ENCODE measurements at regions not wholly inside any gene's neighbourhood (a gene's known extent, or its start where the extent isn't known, plus 50 kb on each side); places are given as distances from the start of the nearest gene placed in this dataset.

- DNase-seq, result no peak
- TF ChIP-seq GATA1 (IDR thresholded peaks at IDR 0.05; ENCODE audit: low read depth, low read length) (no peak), POLR2A (IDR thresholded peaks at IDR 0.05; ENCODE audit: low read length) (no peak)
Observed at GRCh38 chr10:44294726-44295412, 90.0 kb downstream of the CXCL12 start.

GRCh38 chr10:44293842-44294241, 91.1 kb downstream of the CXCL12 start:
- no peak for DNase-seq
- TF ChIP-seq POLR2A (IDR thresholded peaks at IDR 0.05; ENCODE audit: low read length) (no peak), GATA1 (IDR thresholded peaks at IDR 0.05; ENCODE audit: low read depth, low read length) (no peak)

- no peak for TF ChIP-seq GATA1 (IDR thresholded peaks at IDR 0.05; ENCODE audit: low read depth, low read length)
- TF ChIP-seq POLR2A (IDR thresholded peaks at IDR 0.05; ENCODE audit: low read length), result no peak
- no peak for DNase-seq
Observed at GRCh38 chr10:44293306-44293778, 91.6 kb downstream of the CXCL12 start.

GRCh38 chr10:44292390-44293002, 92.4 kb downstream of the CXCL12 start:
- no peak for DNase-seq
- TF ChIP-seq GATA1 (IDR thresholded peaks at IDR 0.05; ENCODE audit: low read depth, low read length) (no peak), POLR2A (IDR thresholded peaks at IDR 0.05; ENCODE audit: low read length) (no peak)

- no peak for TF ChIP-seq POLR2A (IDR thresholded peaks at IDR 0.05; ENCODE audit: low read length)
- TF ChIP-seq GATA1 (IDR thresholded peaks at IDR 0.05; ENCODE audit: low read depth, low read length), result no peak
- no peak for DNase-seq
Observed at GRCh38 chr10:44291091-44291490, 93.8 kb downstream of the CXCL12 start.

GRCh38 chr10:44289125-44289524, 95.8 kb downstream of the CXCL12 start:
- DNase-seq, result no peak
- TF ChIP-seq POLR2A (IDR thresholded peaks at IDR 0.05; ENCODE audit: low read length) (no peak), GATA1 (IDR thresholded peaks at IDR 0.05; ENCODE audit: low read depth, low read length) (no peak)

- DNase-seq, result no peak
- no peak for TF ChIP-seq GATA1 (IDR thresholded peaks at IDR 0.05; ENCODE audit: low read depth, low read length)
- TF ChIP-seq POLR2A (IDR thresholded peaks at IDR 0.05; ENCODE audit: low read length), result no peak
Observed at GRCh38 chr10:44287408-44287807, 97.5 kb downstream of the CXCL12 start.

- no peak for DNase-seq
- no peak for TF ChIP-seq POLR2A (IDR thresholded peaks at IDR 0.05; ENCODE audit: low read length)
- no peak for TF ChIP-seq GATA1 (IDR thresholded peaks at IDR 0.05; ENCODE audit: low read depth, low read length)
Observed at GRCh38 chr10:44284198-44285084, 100.5 kb downstream of the CXCL12 start.

- DNase-seq, result no peak
- TF ChIP-seq POLR2A (IDR thresholded peaks at IDR 0.05; ENCODE audit: low read length) (no peak), GATA1 (IDR thresholded peaks at IDR 0.05; ENCODE audit: low read depth, low read length) (no peak)
Observed at GRCh38 chr10:44282626-44283300, 102.1 kb downstream of the CXCL12 start.

GRCh38 chr10:44281662-44282061, 103.2 kb downstream of the CXCL12 start:
- DNase-seq, result no peak
- TF ChIP-seq POLR2A (IDR thresholded peaks at IDR 0.05; ENCODE audit: low read length) (no peak), GATA1 (IDR thresholded peaks at IDR 0.05; ENCODE audit: low read depth, low read length) (no peak)

- TF ChIP-seq POLR2A (IDR thresholded peaks at IDR 0.05; ENCODE audit: low read length) (no peak), GATA1 (IDR thresholded peaks at IDR 0.05; ENCODE audit: low read depth, low read length) (no peak)
- DNase-seq, result no peak
Observed at GRCh38 chr10:44281089-44281613, 103.7 kb downstream of the CXCL12 start.

- DNase-seq, result no peak
- no peak for TF ChIP-seq POLR2A (IDR thresholded peaks at IDR 0.05; ENCODE audit: low read length)
- no peak for TF ChIP-seq GATA1 (IDR thresholded peaks at IDR 0.05; ENCODE audit: low read depth, low read length)
Observed at GRCh38 chr10:44280226-44281014, 104.5 kb downstream of the CXCL12 start.
